Calu3 (cell line): ENCODE measurements at regions not wholly inside any gene's neighbourhood (a gene's known extent, or its start where the extent isn't known, plus 50 kb on each side); places are given as distances from the start of the nearest gene placed in this dataset.
A peak's percentile ranks its signal among the peaks of the same experiment; 100 is the strongest.

ENCODE experiments used
- BruUV-seq: library from RNA; stranded (reverse); fragments of 400-500 nt; replicated peaks from 2 replicates; lab custom pipeline; 2021; lab: Mats Ljungman, UMichigan
- CTCF ChIA-PET: fragments of 300-600 bp; sonication (Branson Sonifier 250); formaldehyde crosslinking; loops from one replicate; lab custom pipeline; 2022; ENCODE audit warnings: antibody characterized with exemption; lab: Charles Lee
- DNase-seq: peaks from one replicate; pipeline ENCODE4 v3.0.0; 2022
- H3K27ac Mint-ChIP-seq: one replicate; pipeline ENCODE4 v1.8.0; 2022; ENCODE audit warnings: mixed read lengths; ENCODE audit not compliant: unreplicated experiment
- H3K27me3 Mint-ChIP-seq: one replicate; pipeline ENCODE4 v1.8.0; 2022; ENCODE audit warnings: mixed read lengths; ENCODE audit not compliant: unreplicated experiment
- H3K36me3 Mint-ChIP-seq: one replicate; pipeline ENCODE4 v1.8.0; 2022; ENCODE audit warnings: mild to moderate bottlenecking, moderate library complexity, mixed read lengths; ENCODE audit not compliant: insufficient read depth, unreplicated experiment
- H3K4me1 Mint-ChIP-seq: one replicate; pipeline ENCODE4 v1.8.0; 2022; ENCODE audit warnings: mild to moderate bottlenecking, low read depth, mixed read lengths; ENCODE audit not compliant: unreplicated experiment
- H3K4me3 Mint-ChIP-seq: one replicate; pipeline ENCODE4 v1.8.0; 2022; ENCODE audit warnings: mild to moderate bottlenecking, low read depth, moderate library complexity, mixed read lengths; ENCODE audit not compliant: unreplicated experiment
- H3K9me3 Mint-ChIP-seq: one replicate; pipeline ENCODE4 v1.8.0; 2022; ENCODE audit warnings: low read depth, mixed read lengths; ENCODE audit not compliant: unreplicated experiment
- intact Hi-C: fragments of 100-400 bp; cut with micrococcal nuclease; formaldehyde crosslinking; loops from one replicate; pipeline ENCODE4 v1.10.0; 2022; ENCODE audit not compliant: unreplicated experiment
- TF ChIP-seq, protein P1 (sequence below): fragments of 200-600 bp; IDR thresholded peaks from one replicate; pipeline ENCODE4 v1.8.0; 2022; ENCODE audit warnings: antibody characterized with exemption; ENCODE audit not compliant: unreplicated experiment

DNA sequence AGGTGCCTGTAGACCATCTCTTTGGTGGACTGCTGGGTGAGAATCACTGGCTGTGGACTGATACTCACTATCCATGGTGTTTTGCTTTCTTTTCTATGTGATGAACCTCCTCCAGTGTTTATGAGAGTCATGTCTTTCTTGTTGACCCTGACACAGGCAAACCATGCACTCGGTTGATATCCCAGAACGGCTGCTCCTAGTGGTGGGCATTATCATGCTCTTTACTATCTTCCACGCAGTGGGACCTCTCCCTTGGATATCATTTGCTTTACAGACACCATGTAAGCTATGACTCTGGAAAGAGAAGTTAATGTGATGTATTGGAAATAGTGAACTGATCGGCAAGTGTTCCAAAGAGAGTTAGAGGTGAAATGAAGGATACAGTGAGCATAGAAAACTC, 1455.6 kb downstream of the BRINP3 start:
- BruUV-seq, result no TSS peak
- intact Hi-C loops, result no loop called here
- Mint-ChIP-seq H3K9me3 (peaks cover 5% of the 10 kb centered on the region), H3K27me3 (no peaks in the 10 kb centered on the region), H3K36me3 (no peaks in the 10 kb centered on the region), H3K27ac (no peak overlapping the region), H3K4me1 (peaks cover 10% of the 10 kb centered on the region), H3K4me3 (no peak overlapping the region)
- TF ChIP-seq, protein P1, sequence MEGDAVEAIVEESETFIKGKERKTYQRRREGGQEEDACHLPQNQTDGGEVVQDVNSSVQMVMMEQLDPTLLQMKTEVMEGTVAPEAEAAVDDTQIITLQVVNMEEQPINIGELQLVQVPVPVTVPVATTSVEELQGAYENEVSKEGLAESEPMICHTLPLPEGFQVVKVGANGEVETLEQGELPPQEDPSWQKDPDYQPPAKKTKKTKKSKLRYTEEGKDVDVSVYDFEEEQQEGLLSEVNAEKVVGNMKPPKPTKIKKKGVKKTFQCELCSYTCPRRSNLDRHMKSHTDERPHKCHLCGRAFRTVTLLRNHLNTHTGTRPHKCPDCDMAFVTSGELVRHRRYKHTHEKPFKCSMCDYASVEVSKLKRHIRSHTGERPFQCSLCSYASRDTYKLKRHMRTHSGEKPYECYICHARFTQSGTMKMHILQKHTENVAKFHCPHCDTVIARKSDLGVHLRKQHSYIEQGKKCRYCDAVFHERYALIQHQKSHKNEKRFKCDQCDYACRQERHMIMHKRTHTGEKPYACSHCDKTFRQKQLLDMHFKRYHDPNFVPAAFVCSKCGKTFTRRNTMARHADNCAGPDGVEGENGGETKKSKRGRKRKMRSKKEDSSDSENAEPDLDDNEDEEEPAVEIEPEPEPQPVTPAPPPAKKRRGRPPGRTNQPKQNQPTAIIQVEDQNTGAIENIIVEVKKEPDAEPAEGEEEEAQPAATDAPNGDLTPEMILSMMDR, result no peak
- CTCF ChIA-PET, result interaction anchor here (0.7 kb wide), 1 partner anchor 1379 kb away, joined by 3 read pairs; no protein-coding TSS in a partner anchor
- no peak for DNase-seq

DNA sequence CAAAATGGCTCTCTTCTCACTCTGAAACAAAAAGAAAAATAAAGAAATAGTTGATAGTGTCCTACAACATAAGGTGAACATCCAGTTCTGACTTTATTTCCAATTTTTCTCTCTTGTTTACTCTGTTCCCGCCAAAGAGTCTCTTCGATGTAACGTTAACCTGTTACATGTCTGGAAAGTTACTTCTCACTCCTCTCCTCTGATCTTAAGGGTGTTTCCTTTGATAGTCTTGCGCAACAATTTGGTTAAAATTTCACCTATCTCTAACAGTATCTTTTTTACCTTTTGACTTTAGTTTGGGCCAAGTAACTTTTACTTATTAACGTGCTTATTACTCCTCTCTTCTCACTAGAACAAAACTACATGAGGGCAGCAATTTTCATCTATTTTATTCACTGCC, 1450.2 kb downstream of the BRINP3 start:
- intact Hi-C loops, result no loop called here
- peaks cover 3% of the 10 kb centered on the region for H3K9me3 Mint-ChIP-seq
- BruUV-seq, result no TSS peak
- peaks cover 11% of the 10 kb centered on the region for H3K4me1 Mint-ChIP-seq
- H3K27me3 Mint-ChIP-seq, result no peaks in the 10 kb centered on the region
- CTCF ChIA-PET, result interaction anchor here (0.6 kb wide), 1 partner anchor 522 kb away, joined by 3 read pairs; no protein-coding TSS in a partner anchor
- TF ChIP-seq, protein P1, result no peak
- DNase-seq, result no peak
- H3K4me3 Mint-ChIP-seq, result peak overlapping the region; percentile 35
- no peaks in the 10 kb centered on the region for H3K36me3 Mint-ChIP-seq
- peak overlapping the region; percentile 27 for H3K27ac Mint-ChIP-seq

DNA sequence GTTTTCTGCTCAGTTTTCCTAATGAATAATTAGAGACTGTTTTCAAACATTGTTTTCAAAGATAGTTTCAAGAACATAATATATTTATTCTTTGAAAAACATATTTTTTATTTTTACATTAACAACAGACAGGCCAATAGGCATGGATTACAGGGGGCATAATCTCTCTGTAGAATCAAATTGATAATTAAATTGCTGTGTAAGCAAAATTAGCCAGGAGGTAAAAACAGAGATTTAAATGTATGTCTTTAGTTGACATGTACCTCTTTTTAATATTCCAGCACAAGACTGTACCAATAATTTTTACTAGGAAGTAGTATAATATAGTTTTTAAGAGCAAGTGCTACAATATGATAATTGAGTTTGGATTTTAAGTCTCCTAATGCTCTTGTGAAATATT, 1444.5 kb downstream of the BRINP3 start:
- intact Hi-C loops, result no loop called here
- H3K4me1 Mint-ChIP-seq, result no peaks in the 10 kb centered on the region
- no TSS peak for BruUV-seq
- TF ChIP-seq, protein P1, result no peak
- no peaks in the 10 kb centered on the region for H3K36me3 Mint-ChIP-seq
- DNase-seq, result no peak
- CTCF ChIA-PET, result no interaction called here
- H3K27me3 Mint-ChIP-seq, result no peaks in the 10 kb centered on the region
- no peak overlapping the region for H3K4me3 Mint-ChIP-seq
- no peak overlapping the region for H3K27ac Mint-ChIP-seq
- no peaks in the 10 kb centered on the region for H3K9me3 Mint-ChIP-seq

DNA sequence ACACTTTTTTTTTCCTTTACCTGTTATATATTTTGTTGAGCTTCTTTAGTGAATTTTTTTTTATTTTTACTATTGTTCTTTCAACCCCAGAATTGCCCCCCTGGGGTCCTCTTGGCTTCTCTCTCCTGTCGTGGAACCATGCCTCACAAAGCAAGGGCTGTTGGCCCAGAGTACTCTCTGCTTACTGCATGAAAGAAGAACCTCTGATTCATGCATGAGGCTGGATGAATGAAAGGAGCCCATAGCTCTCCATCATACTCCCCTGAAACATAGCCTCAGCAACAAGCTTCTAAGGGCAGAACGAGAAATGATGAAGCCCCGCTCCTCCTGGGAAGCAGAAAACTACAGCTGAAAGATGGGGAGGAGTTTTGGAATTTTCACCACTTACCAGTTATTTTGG, 1441.0 kb downstream of the BRINP3 start:
- intact Hi-C loops, result no loop called here
- no peaks in the 10 kb centered on the region for H3K4me1 Mint-ChIP-seq
- no TSS peak for BruUV-seq

More for the DNA sequence above, 1441.0 kb downstream of the BRINP3 start:
- Mint-ChIP-seq H3K9me3 (no peaks in the 10 kb centered on the region), H3K4me3 (no peak overlapping the region), H3K27ac (no peak overlapping the region), H3K27me3 (no peaks in the 10 kb centered on the region), H3K36me3 (no peaks in the 10 kb centered on the region)
- TF ChIP-seq, protein P1, result no peak
- CTCF ChIA-PET, result no interaction called here
- DNase-seq, result no peak
